Neural progenitor cell (in vitro differentiated cells): ENCODE measurements at regions not wholly inside any gene's neighbourhood (a gene's known extent, or its start where the extent isn't known, plus 50 kb on each side); places are given as distances from the start of the nearest gene placed in this dataset.

Experiments
- EZH2 ChIP-seq: fragments of 200-600 bp; sonication (generic); IDR thresholded peaks from 2 replicates; pipeline ENCODE4 v1.6.1; 2017; ENCODE audit warnings: antibody characterized with exemption, mild to moderate bottlenecking, moderate library complexity
- EZH2phosphoT487 ChIP-seq: fragments of 200-600 bp; sonication (generic); IDR thresholded peaks from 2 replicates; pipeline ENCODE4 v1.6.1; 2017; ENCODE audit warnings: antibody characterized with exemption
- TF ChIP-seq, protein P1 (sequence below): fragments of 200-600 bp; sonication (generic); IDR thresholded peaks from 2 replicates; pipeline ENCODE4 v1.5.1; 2017; ENCODE audit warnings: antibody characterized with exemption, mild to moderate bottlenecking

GRCh38 chr17:71063127-71063526 is 893.8 kb downstream of the KCNJ2 start:
- TF ChIP-seq, protein P1, sequence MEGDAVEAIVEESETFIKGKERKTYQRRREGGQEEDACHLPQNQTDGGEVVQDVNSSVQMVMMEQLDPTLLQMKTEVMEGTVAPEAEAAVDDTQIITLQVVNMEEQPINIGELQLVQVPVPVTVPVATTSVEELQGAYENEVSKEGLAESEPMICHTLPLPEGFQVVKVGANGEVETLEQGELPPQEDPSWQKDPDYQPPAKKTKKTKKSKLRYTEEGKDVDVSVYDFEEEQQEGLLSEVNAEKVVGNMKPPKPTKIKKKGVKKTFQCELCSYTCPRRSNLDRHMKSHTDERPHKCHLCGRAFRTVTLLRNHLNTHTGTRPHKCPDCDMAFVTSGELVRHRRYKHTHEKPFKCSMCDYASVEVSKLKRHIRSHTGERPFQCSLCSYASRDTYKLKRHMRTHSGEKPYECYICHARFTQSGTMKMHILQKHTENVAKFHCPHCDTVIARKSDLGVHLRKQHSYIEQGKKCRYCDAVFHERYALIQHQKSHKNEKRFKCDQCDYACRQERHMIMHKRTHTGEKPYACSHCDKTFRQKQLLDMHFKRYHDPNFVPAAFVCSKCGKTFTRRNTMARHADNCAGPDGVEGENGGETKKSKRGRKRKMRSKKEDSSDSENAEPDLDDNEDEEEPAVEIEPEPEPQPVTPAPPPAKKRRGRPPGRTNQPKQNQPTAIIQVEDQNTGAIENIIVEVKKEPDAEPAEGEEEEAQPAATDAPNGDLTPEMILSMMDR, result no peak
- TF ChIP-seq EZH2, result no peak
- no peak for TF ChIP-seq EZH2phosphoT487
